ENCODE measurements at regions not wholly inside any gene's neighbourhood (a gene's known extent, or its start where the extent isn't known, plus 50 kb on each side); places are given as distances from the start of the nearest gene placed in this dataset.

GRCh38 chr7:41487229-41487940 lies 215.5 kb downstream of the INHBA start:
- ChIA-PET POLR2A (no interaction called here), CTCF (no interaction called here)
- no peak for TF ChIP-seq SIN3A (IDR thresholded peaks at IDR 0.05; ENCODE audit: borderline replicate concordance, low read depth, low read length)
- TF ChIP-seq YY1 (IDR thresholded peaks at IDR 0.05; ENCODE audit: low read depth): no peak
- no peak for TF ChIP-seq GABPA (IDR thresholded peaks at IDR 0.05; ENCODE audit: low read depth)
- TF ChIP-seq, protein P1, sequence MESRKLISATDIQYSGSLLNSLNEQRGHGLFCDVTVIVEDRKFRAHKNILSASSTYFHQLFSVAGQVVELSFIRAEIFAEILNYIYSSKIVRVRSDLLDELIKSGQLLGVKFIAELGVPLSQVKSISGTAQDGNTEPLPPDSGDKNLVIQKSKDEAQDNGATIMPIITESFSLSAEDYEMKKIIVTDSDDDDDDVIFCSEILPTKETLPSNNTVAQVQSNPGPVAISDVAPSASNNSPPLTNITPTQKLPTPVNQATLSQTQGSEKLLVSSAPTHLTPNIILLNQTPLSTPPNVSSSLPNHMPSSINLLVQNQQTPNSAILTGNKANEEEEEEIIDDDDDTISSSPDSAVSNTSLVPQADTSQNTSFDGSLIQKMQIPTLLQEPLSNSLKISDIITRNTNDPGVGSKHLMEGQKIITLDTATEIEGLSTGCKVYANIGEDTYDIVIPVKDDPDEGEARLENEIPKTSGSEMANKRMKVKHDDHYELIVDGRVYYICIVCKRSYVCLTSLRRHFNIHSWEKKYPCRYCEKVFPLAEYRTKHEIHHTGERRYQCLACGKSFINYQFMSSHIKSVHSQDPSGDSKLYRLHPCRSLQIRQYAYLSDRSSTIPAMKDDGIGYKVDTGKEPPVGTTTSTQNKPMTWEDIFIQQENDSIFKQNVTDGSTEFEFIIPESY (IDR thresholded peaks at IDR 0.05; ENCODE audit: borderline replicate concordance, low read depth): no peak
- TF ChIP-seq, protein P2, sequence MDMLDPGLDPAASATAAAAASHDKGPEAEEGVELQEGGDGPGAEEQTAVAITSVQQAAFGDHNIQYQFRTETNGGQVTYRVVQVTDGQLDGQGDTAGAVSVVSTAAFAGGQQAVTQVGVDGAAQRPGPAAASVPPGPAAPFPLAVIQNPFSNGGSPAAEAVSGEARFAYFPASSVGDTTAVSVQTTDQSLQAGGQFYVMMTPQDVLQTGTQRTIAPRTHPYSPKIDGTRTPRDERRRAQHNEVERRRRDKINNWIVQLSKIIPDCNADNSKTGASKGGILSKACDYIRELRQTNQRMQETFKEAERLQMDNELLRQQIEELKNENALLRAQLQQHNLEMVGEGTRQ (IDR thresholded peaks at IDR 0.05; ENCODE audit: borderline replicate concordance, low read depth, low read length): no peak
- no peak for TF ChIP-seq NFIC (IDR thresholded peaks at IDR 0.05; ENCODE audit: borderline replicate concordance)
- no peak for TF ChIP-seq RAD21 (IDR thresholded peaks at IDR 0.05; ENCODE audit: low read length)
- no peak for TF ChIP-seq POLR2AphosphoS5 (IDR thresholded peaks at IDR 0.05; ENCODE audit: low read depth, low read length)
- no peak for TF ChIP-seq MXI1 (IDR thresholded peaks at IDR 0.05; ENCODE audit: low read depth, low read length)
- no peak for TF ChIP-seq JUND (IDR thresholded peaks at IDR 0.05)
- TF ChIP-seq GATA2 (CRISPR knock-in tag; IDR thresholded peaks at IDR 0.05): no peak
- TF ChIP-seq ELF1 (IDR thresholded peaks at IDR 0.05): no peak
- TF ChIP-seq SMC3 (IDR thresholded peaks at IDR 0.05; ENCODE audit: low read depth, low read length): no peak
- TF ChIP-seq FOSL2 (IDR thresholded peaks at IDR 0.05; ENCODE audit: borderline replicate concordance, low read depth): no peak
- no peak for TF ChIP-seq FOXJ3 (CRISPR knock-in tag; IDR thresholded peaks at IDR 0.05)
- TF ChIP-seq FOXM1 (IDR thresholded peaks at IDR 0.05; ENCODE audit: low read depth): no peak
- no peak for TF ChIP-seq TEAD4 (IDR thresholded peaks at IDR 0.05; ENCODE audit: borderline replicate concordance, insufficient read depth)
- no peak for TF ChIP-seq MEF2A (IDR thresholded peaks at IDR 0.05; ENCODE audit: borderline replicate concordance, low read depth)
- Histone ChIP-seq H3K79me2 (ENCODE audit: insufficient read depth) (no peaks in the 10 kb centered on the region), H3K4me3 (ENCODE audit: low read depth in 2 of 2, low read length in 1 of 2) (no peak overlapping the region), H3K4me1 (ENCODE audit: control insufficient read depth in 1 of 2, insufficient read depth in 2 of 2, low read depth in 1 of 2, low read length in 1 of 2) (no peaks in the 10 kb centered on the region), H3K27me3 (ENCODE audit: insufficient read depth) (no peaks in the 10 kb centered on the region), H3F3A (replicated peaks; ENCODE audit: insufficient read depth) (no peaks in the 10 kb centered on the region), H3K9me3 (no peaks in the 10 kb centered on the region), H3K4me2 (no peak overlapping the region), H3K27ac (ENCODE audit: low read depth in 2 of 2, low read length in 1 of 2) (no peak overlapping the region), H3K9ac (no peak overlapping the region), H3K36me3 (replicated peaks in 1 of 2; ENCODE audit: control insufficient read depth in 1 of 2, insufficient read depth in 2 of 2, low read length in 1 of 2) (peaks cover 0 to 4% of the 10 kb centered on the region in 2 experiments), H3K9me2 (no peaks in the 10 kb centered on the region), H4K20me1 (ENCODE audit: insufficient read depth) (no peaks in the 10 kb centered on the region), H2AFZ (ENCODE audit: low read depth) (no peak overlapping the region)
- 63% methylated on average over 7 of the region's 7 CpGs for WGBS (ENCODE audit: low lambda C conversion rate)
- no peak for DNase-seq

Data from SK-N-SH (cell line).